H1 (cell line): ENCODE measurements at regions not wholly inside any gene's neighbourhood (a gene's known extent, or its start where the extent isn't known, plus 50 kb on each side); places are given as distances from the start of the nearest gene placed in this dataset.

Experiments used
- CTCF ChIA-PET: fragments of 300-600 bp; sonication (Branson Sonifier 250); formaldehyde crosslinking; loops from one replicate; lab custom pipeline; 2021; ENCODE audit not compliant: partially characterized antibody; lab: Charles Lee
- POLR2A ChIA-PET: fragments of 300-600 bp; sonication (Branson Sonifier 250); formaldehyde crosslinking; loops from one replicate; lab custom pipeline; 2021; ENCODE audit warnings: inconsistent platforms; ENCODE audit not compliant: partially characterized antibody; lab: Charles Lee
- DNase-seq, 2 experiments: peaks; one replicate each; pipeline versions ENCODE4 v3.0.0 to v3.0.0-alpha.2; 2010 to 2022; ENCODE audit warnings: low spot score in 2 of 2, low read depth in 1 of 2, mixed read lengths in 1 of 2
- FAIRE-seq: peaks from 2 replicates; lab custom pipeline; 2011; peaks lifted over from hg19 to GRCh38; lab: Jason Lieb, UNC
- H2AFZ ChIP-seq: 2 replicates; pipeline ENCODE4 v1.8.1; 2012; ENCODE audit warnings: low read length, inconsistent platforms
- H2AK5ac ChIP-seq: 2 replicates; pipeline ENCODE4 v1.6.1; 2013; ENCODE audit warnings: low read depth, low read length
- H2BK120ac ChIP-seq: replicated peaks from 2 replicates; pipeline ENCODE3; 2013; ENCODE audit warnings: low read depth, low read length, inconsistent platforms
- H2BK12ac ChIP-seq: 2 replicates; pipeline ENCODE4 v1.6.1; 2013; ENCODE audit warnings: low read depth, low read length
- H2BK15ac ChIP-seq: 2 replicates; pipeline ENCODE4 v1.6.1; 2013; ENCODE audit warnings: low read length
- H2BK20ac ChIP-seq: 2 replicates; pipeline ENCODE4 v1.6.1; 2013; ENCODE audit warnings: low read length
- H2BK5ac ChIP-seq: 2 replicates; pipeline ENCODE4 v1.6.1; 2013; ENCODE audit warnings: low read depth, low read length
- H3K14ac ChIP-seq: 2 replicates; pipeline ENCODE4 v1.6.1; 2013; ENCODE audit warnings: inconsistent platforms; ENCODE audit not compliant: insufficient read length
- H3K18ac ChIP-seq: 2 replicates; pipeline ENCODE4 v1.6.1; 2013; ENCODE audit warnings: low read length; ENCODE audit errors: extremely low read depth
- H3K23ac ChIP-seq: 2 replicates; pipeline ENCODE4 v1.6.1; 2013; ENCODE audit warnings: inconsistent platforms; ENCODE audit not compliant: insufficient read length
- H3K23me2 ChIP-seq: 2 replicates; pipeline ENCODE4 v1.6.1; 2013; ENCODE audit warnings: low read depth, low read length
- H3K27ac ChIP-seq: 2 replicates; pipeline ENCODE4 v1.6.1; 2011; ENCODE audit warnings: low read depth, low read length, inconsistent platforms
- H3K27me3 ChIP-seq, 4 experiments: replicated peaks in 1 of 4; 1 replicate in 1 of 4; 2 replicates in 3 of 4; pipeline versions ENCODE4 v1.6.1 to v1.8.1; 2011 to 2013; ENCODE audit warnings: low read length in 3 of 4, mild to moderate bottlenecking in 3 of 4, inconsistent platforms in 2 of 4, mixed read lengths in 2 of 4, moderate library complexity in 1 of 4; ENCODE audit not compliant: control insufficient read depth in 3 of 4, insufficient read depth in 3 of 4; ENCODE audit errors: extremely low read depth in 1 of 4
- H3K36me3 ChIP-seq, 4 experiments: 2 replicates each; pipeline versions ENCODE4 v1.6.1 to v1.8.1; 2011 to 2013; ENCODE audit warnings: mild to moderate bottlenecking in 4 of 4, low read length in 3 of 4, moderate library complexity in 2 of 4, control low read depth in 1 of 4, inconsistent platforms in 1 of 4; ENCODE audit not compliant: insufficient read depth in 4 of 4, control insufficient read depth in 2 of 4
- H3K4ac ChIP-seq: replicated peaks from 2 replicates; pipeline ENCODE3; 2013; ENCODE audit warnings: low read length, low read depth, mixed read lengths, inconsistent platforms; ENCODE audit not compliant: insufficient read length
- H3K4me1 ChIP-seq, 4 experiments: replicated peaks in 1 of 4; 1 replicate in 1 of 4; 2 replicates in 3 of 4; pipeline versions ENCODE4 v1.6.1 to v1.8.1; 2011 to 2013; ENCODE audit warnings: low read length in 3 of 4, inconsistent platforms in 2 of 4, mixed read lengths in 1 of 4; ENCODE audit not compliant: insufficient read depth in 4 of 4, control insufficient read depth in 3 of 4
- H3K4me2 ChIP-seq, 2 experiments: 2 replicates each; pipeline versions ENCODE4 v1.6.1 to v1.8.1; 2011 to 2013; ENCODE audit warnings: low read depth in 2 of 2, low read length in 2 of 2, control low read depth in 1 of 2, inconsistent platforms in 1 of 2, mild to moderate bottlenecking in 1 of 2; ENCODE audit not compliant: insufficient read depth in 1 of 2
- H3K4me3 ChIP-seq, 4 experiments: fragments of 200-600, 300-600 bp in 1 of 4; sonication (generic), shearing (Covaris generic), sonication (Bioruptor Twin) in 1 of 4; 2 replicates each; pipeline versions ENCODE4 v1.5.1 to v1.8.1; 2011 to 2016; ENCODE audit warnings: low read length in 4 of 4, low read depth in 3 of 4, control low read depth in 2 of 4, inconsistent platforms in 2 of 4, mild to moderate bottlenecking in 2 of 4, mixed read lengths in 1 of 4, moderate library complexity in 1 of 4; ENCODE audit not compliant: insufficient read depth in 2 of 4; ENCODE audit errors: extremely low read depth in 1 of 4
- H3K56ac ChIP-seq: replicated peaks from 2 replicates; pipeline ENCODE3; 2013; ENCODE audit warnings: low read depth, mild to moderate bottlenecking, mixed read lengths, low read length, inconsistent platforms; ENCODE audit not compliant: insufficient read length
- H3K79me1 ChIP-seq: 2 replicates; pipeline ENCODE4 v1.6.1; 2013; ENCODE audit warnings: low read depth, low read length, control low read depth
- H3K79me2 ChIP-seq, 2 experiments: 2 replicates each; pipeline versions ENCODE4 v1.6.1 to v1.8.1; 2012 to 2013; ENCODE audit warnings: low read length in 2 of 2, mild to moderate bottlenecking in 2 of 2, inconsistent platforms in 1 of 2; ENCODE audit not compliant: insufficient read depth in 2 of 2, control insufficient read depth in 1 of 2
- H3K9ac ChIP-seq, 4 experiments: replicated peaks in 1 of 4; 1 replicate in 1 of 4; 2 replicates in 3 of 4; pipeline versions ENCODE4 v1.6.1 to v1.8.1; 2011 to 2013; ENCODE audit warnings: low read depth in 3 of 4, low read length in 3 of 4, control low read depth in 2 of 4, mild to moderate bottlenecking in 2 of 4, moderate library complexity in 2 of 4, inconsistent platforms in 1 of 4; ENCODE audit errors: extremely low read depth in 1 of 4
- H3K9me3 ChIP-seq, 2 experiments: 2 replicates each; pipeline versions ENCODE4 v1.6.1 to v1.8.1; 2012 to 2013; ENCODE audit warnings: mild to moderate bottlenecking in 2 of 2, moderate library complexity in 2 of 2, control low read depth in 1 of 2, inconsistent platforms in 1 of 2, low read depth in 1 of 2, low read length in 1 of 2, mixed read lengths in 1 of 2; ENCODE audit not compliant: insufficient read depth in 2 of 2
- H4K20me1 ChIP-seq, 2 experiments: replicated peaks in 1 of 2; 2 replicates each; pipeline versions ENCODE3 to v1.8.1; 2011 to 2013; ENCODE audit warnings: inconsistent platforms in 2 of 2, low read length in 2 of 2, mild to moderate bottlenecking in 1 of 2; ENCODE audit not compliant: insufficient read depth in 2 of 2, control insufficient read depth in 1 of 2
- H4K5ac ChIP-seq: 2 replicates; pipeline ENCODE4 v1.6.1; 2013; ENCODE audit warnings: low read length, low read depth, mixed read lengths, inconsistent platforms; ENCODE audit not compliant: insufficient read length
- H4K8ac ChIP-seq: 2 replicates; pipeline ENCODE4 v1.8.0; 2013; ENCODE audit warnings: mild to moderate bottlenecking, moderate library complexity, low read length, inconsistent platforms; ENCODE audit not compliant: insufficient read depth; ENCODE audit errors: extremely low read depth
- H4K91ac ChIP-seq: replicated peaks from 2 replicates; pipeline ENCODE3; 2013; ENCODE audit warnings: low read length, mixed read lengths, inconsistent platforms; ENCODE audit not compliant: insufficient read length
- ATF2 ChIP-seq: IDR thresholded peaks from 2 replicates; pipeline ENCODE4 v1.6.1; 2012; ENCODE audit warnings: low read length, inconsistent platforms
- CTBP2 ChIP-seq: IDR thresholded peaks from 2 replicates; pipeline ENCODE4 v1.7.0; 2011; ENCODE audit warnings: borderline replicate concordance, mild to moderate bottlenecking, moderate library complexity, mixed read lengths, low read length; ENCODE audit not compliant: insufficient read depth, insufficient read length
- EZH2 ChIP-seq: fragments of 200-600 bp; sonication (generic); IDR thresholded peaks from 2 replicates; pipeline ENCODE4 v1.7.1; 2012; ENCODE audit warnings: low read depth, mild to moderate bottlenecking, moderate library complexity, low read length, inconsistent platforms; ENCODE audit not compliant: severe bottlenecking
- GABPA ChIP-seq: IDR thresholded peaks from 2 replicates; pipeline ENCODE4 v1.6.1; 2011; ENCODE audit warnings: mild to moderate bottlenecking, low read length, moderate library complexity, borderline replicate concordance; ENCODE audit not compliant: insufficient read depth
- HDAC2 ChIP-seq, 2 experiments: fragments of 300-600 bp in 1 of 2; sonication (generic) in 1 of 2; IDR thresholded peaks; 2 replicates each; pipeline ENCODE4 v1.6.1; 2011 to 2012; ENCODE audit warnings: low read depth in 2 of 2, low read length in 2 of 2, mild to moderate bottlenecking in 2 of 2, moderate library complexity in 2 of 2, borderline replicate concordance in 1 of 2, inconsistent platforms in 1 of 2
- KDM1A ChIP-seq: fragments of 200-600, 300-600 bp; sonication (generic); IDR thresholded peaks from 2 replicates; pipeline ENCODE4 v1.7.1; 2016; ENCODE audit warnings: mild to moderate bottlenecking, low read length, borderline replicate concordance
- PHF8 ChIP-seq: fragments of 200-600 bp; sonication (generic); conservative IDR thresholded peaks from 2 replicates; pipeline ENCODE4 v1.7.1; 2012; ENCODE audit warnings: low read depth, mild to moderate bottlenecking, inconsistent platforms, low read length, moderate library complexity
- POLR2A ChIP-seq, 2 experiments: IDR thresholded peaks; 1 replicate in 1 of 2; 2 replicates in 1 of 2; pipeline ENCODE4 v1.6.1; 2011; ENCODE audit warnings: low read depth in 2 of 2, low read length in 2 of 2, mild to moderate bottlenecking in 2 of 2; ENCODE audit errors: control extremely low read depth in 1 of 2
- POLR2AphosphoS5 ChIP-seq: IDR thresholded peaks from 2 replicates; pipeline ENCODE4 v1.6.1; 2011; ENCODE audit warnings: low read depth, low read length
- RAD21 ChIP-seq, 2 experiments: IDR thresholded peaks in 1 of 2; conservative IDR thresholded peaks in 1 of 2; 2 replicates each; pipeline ENCODE4 v1.6.1; 2011; ENCODE audit warnings: low read depth in 2 of 2, low read length in 2 of 2, improper control_type of control experiment in 1 of 2, inconsistent platforms in 1 of 2, mild to moderate bottlenecking in 1 of 2, moderate library complexity in 1 of 2
- RBBP5 ChIP-seq: IDR thresholded peaks from 2 replicates; pipeline ENCODE4 v1.7.1; 2012; ENCODE audit warnings: low read depth, mild to moderate bottlenecking, inconsistent platforms, low read length, moderate library complexity, borderline replicate concordance
- RXRA ChIP-seq: IDR thresholded peaks from 2 replicates; pipeline ENCODE4 v1.6.1; 2011; ENCODE audit warnings: low read depth, mild to moderate bottlenecking, low read length, moderate library complexity; ENCODE audit not compliant: insufficient read depth
- WGBS, 2 experiments: shearing (Covaris generic) in 1 of 2; methylation state at CpG; one replicate each; pipeline versions ENCODE4 v1.1.6 to v1.1.7; 2013 to 2015; ENCODE audit warnings: low lambda C conversion rate in 2 of 2, mixed read lengths in 2 of 2, inconsistent platforms in 1 of 2, low coverage in 1 of 2, missing lambda C conversion rate in 1 of 2; ENCODE audit not compliant: insufficient replicate concordance in 2 of 2, insufficient coverage in 1 of 2, insufficient read length in 1 of 2; ENCODE audit errors: extremely low coverage in 1 of 2, missing lambda C conversion rate in 1 of 2; 5-methylcytosine and 5-hydroxymethylcytosine counted together

GRCh38 chr4:126435491-126435890, 1120.7 kb downstream of the FAT4 start:
- no peak overlapping the region for H2BK5ac ChIP-seq
- no peak overlapping the region for H3K4me3 ChIP-seq
- ChIA-PET POLR2A (no interaction called here), CTCF (interaction anchor here (0.6 to 0.9 kb wide), 3 partner anchors 12 to 686 kb away, joined by 3 to 4 read pairs (median 3); no protein-coding TSS in a partner anchor)
- no peaks in the 10 kb centered on the region for H3K36me3 ChIP-seq
- H2BK20ac ChIP-seq, result no peak overlapping the region
- no peak overlapping the region for H4K5ac ChIP-seq
- FAIRE-seq (no peak), DNase-seq (no peak)
- no peaks in the 10 kb centered on the region for H3K27me3 ChIP-seq
- H3K4me2 ChIP-seq, result no peak overlapping the region
- H3K18ac ChIP-seq, result no peak overlapping the region
- no peaks in the 10 kb centered on the region for H3K9me3 ChIP-seq
- H2AK5ac ChIP-seq, result no peak overlapping the region
- 91% methylated on average over 2 of the region's 2 CpGs; no CpG with 5 or more reads in 1 of the 2 experiments for WGBS, 2 experiments
- peaks cover 0 to 3% (median 1%) of the 10 kb centered on the region in 4 experiments; a peak in 2 of 7 replicates for H3K4me1 ChIP-seq
- H2BK12ac ChIP-seq, result no peak overlapping the region
- no peak overlapping the region for H3K9ac ChIP-seq
- no peaks in the 10 kb centered on the region for H3K79me1 ChIP-seq
- H3K14ac ChIP-seq, result no peak overlapping the region
- no peak overlapping the region for H2BK120ac ChIP-seq
- H2AFZ ChIP-seq, result no peak overlapping the region
- H4K8ac ChIP-seq, result no peak overlapping the region
- H3K4ac ChIP-seq, result no peak overlapping the region
- H3K23me2 ChIP-seq, result no peaks in the 10 kb centered on the region; the same call in 1 of the 2 replicates
- no peak overlapping the region for H3K23ac ChIP-seq
- H4K20me1 ChIP-seq, result no peaks in the 10 kb centered on the region
- no peaks in the 10 kb centered on the region for H3K79me2 ChIP-seq
- H4K91ac ChIP-seq, result no peak overlapping the region
- no peak overlapping the region for H3K27ac ChIP-seq
- no peak overlapping the region for H3K56ac ChIP-seq
- H2BK15ac ChIP-seq, result no peak overlapping the region
- TF ChIP-seq RBBP5, result no peak
- TF ChIP-seq EZH2, result no peak
- no peak for TF ChIP-seq ATF2
- no peak for TF ChIP-seq POLR2AphosphoS5
- TF ChIP-seq HDAC2 (IDR thresholded peaks at IDR 0.05; ENCODE audit: borderline replicate concordance in 1 of 2, low read depth in 2 of 2, low read length in 2 of 2), result no peak
- no peak for TF ChIP-seq GABPA
- TF ChIP-seq RXRA, result no peak
- no peak for TF ChIP-seq CTBP2
- no peak for TF ChIP-seq POLR2A (IDR thresholded peaks at IDR 0.05; ENCODE audit: control extremely low read depth in 1 of 2, low read depth in 2 of 2, low read length in 2 of 2)
- no peak for TF ChIP-seq RAD21 (IDR thresholded peaks at IDR 0.05 in 1 of 2, conservative IDR thresholded peaks at IDR 0.05 in 1 of 2; ENCODE audit: low read depth in 2 of 2, low read length in 2 of 2)
- TF ChIP-seq KDM1A, result no peak
- no peak for TF ChIP-seq PHF8
